CD14-positive monocyte (primary cell): ENCODE measurements at regions not wholly inside any gene's neighbourhood (a gene's known extent, or its start where the extent isn't known, plus 50 kb on each side); places are given as distances from the start of the nearest gene placed in this dataset.

ENCODE experiments used
- DNase-seq, 3 donors: peaks; one replicate each; pipeline ENCODE4 v3.0.0-alpha.2; 2011 to 2022
- H2AFZ ChIP-seq: 2 replicates; pipeline ENCODE4 v1.6.0; 2012; ENCODE audit warnings: mild to moderate bottlenecking, low read depth, low read length, inconsistent platforms; ENCODE audit not compliant: insufficient read depth, poor library complexity, severe bottlenecking
- H3K27ac ChIP-seq, 2 donors: 1 replicate in 1 of 2; 2 replicates in 1 of 2; pipeline ENCODE4 v1.5.1; 2012 to 2013; ENCODE audit warnings: low read length in 2 of 2, control low read depth in 1 of 2, inconsistent platforms in 1 of 2, low read depth in 1 of 2, mild to moderate bottlenecking in 1 of 2
- H3K27me3 ChIP-seq, 2 donors: one replicate each; pipeline versions ENCODE4 v1.6.0 to v1.6.1; 2011 to 2013; ENCODE audit warnings: low read length in 2 of 2; ENCODE audit not compliant: control insufficient read depth in 2 of 2, insufficient read depth in 2 of 2
- H3K36me3 ChIP-seq, 2 donors: replicated peaks in 1 of 2; 1 replicate in 1 of 2; 2 replicates in 1 of 2; pipeline versions ENCODE4 v1.5.1 to v1.6.1; 2012 to 2013; ENCODE audit warnings: low read length in 2 of 2, control low read depth in 1 of 2, inconsistent platforms in 1 of 2, mild to moderate bottlenecking in 1 of 2; ENCODE audit not compliant: insufficient read depth in 2 of 2, control insufficient read depth in 1 of 2
- H3K4me1 ChIP-seq, 2 donors: 1 replicate in 1 of 2; 2 replicates in 1 of 2; pipeline versions ENCODE4 v1.5.1 to v1.6.1; 2012 to 2013; ENCODE audit warnings: low read length in 2 of 2, control low read depth in 1 of 2, inconsistent platforms in 1 of 2, mild to moderate bottlenecking in 1 of 2, moderate library complexity in 1 of 2; ENCODE audit not compliant: insufficient read depth in 2 of 2, control insufficient read depth in 1 of 2
- H3K4me2 ChIP-seq: replicated peaks from 2 replicates; pipeline ENCODE3; 2012; ENCODE audit warnings: low read length, moderate library complexity, mild to moderate bottlenecking; ENCODE audit not compliant: poor library complexity, severe bottlenecking; ENCODE audit errors: extremely low read depth
- H3K4me3 ChIP-seq, 3 experiments: fragments of 200-600 bp in 1 of 3; sonication (generic) in 1 of 3; replicated peaks in 1 of 3; 1 replicate in 2 of 3; 2 replicates in 1 of 3; pipeline ENCODE4 v1.5.1; 2011 to 2013; ENCODE audit warnings: low read length in 3 of 3, mild to moderate bottlenecking in 3 of 3, control low read depth in 2 of 3, low read depth in 2 of 3, inconsistent platforms in 1 of 3, moderate library complexity in 1 of 3
- H3K79me2 ChIP-seq: 2 replicates; pipeline ENCODE4 v1.6.0; 2012; ENCODE audit warnings: mild to moderate bottlenecking, control low read depth, inconsistent platforms, low read length, moderate library complexity; ENCODE audit not compliant: insufficient read depth
- H3K9ac ChIP-seq: 2 replicates; pipeline ENCODE4 v1.6.0; 2017; ENCODE audit warnings: low read length, mild to moderate bottlenecking; ENCODE audit not compliant: insufficient read depth, poor library complexity, severe bottlenecking
- H3K9me3 ChIP-seq, 2 donors: replicated peaks in 1 of 2; 1 replicate in 1 of 2; 2 replicates in 1 of 2; pipeline versions ENCODE4 v1.5.1 to v1.6.1; 2012 to 2013; ENCODE audit warnings: low read length in 2 of 2, control low read depth in 1 of 2; ENCODE audit not compliant: control insufficient read depth in 1 of 2, insufficient read depth in 1 of 2
- H4K20me1 ChIP-seq: 2 replicates; pipeline ENCODE4 v1.6.0; 2012; ENCODE audit warnings: mild to moderate bottlenecking, low read length, control low read depth, moderate library complexity; ENCODE audit not compliant: insufficient read depth
- H3K27ac Mint-ChIP-seq, 7 donors: one replicate each; pipeline ENCODE4 v1.8.0; 2020; ENCODE audit warnings: mild to moderate bottlenecking in 7 of 7, mixed read lengths in 7 of 7, moderate library complexity in 6 of 7, inconsistent platforms in 2 of 7
- H3K27me3 Mint-ChIP-seq, 3 donors: one replicate each; pipeline ENCODE4 v1.8.0; 2021 to 2022; ENCODE audit warnings: low read depth in 3 of 3, mild to moderate bottlenecking in 3 of 3, mixed read lengths in 3 of 3, moderate library complexity in 3 of 3, inconsistent platforms in 1 of 3
- H3K36me3 Mint-ChIP-seq, 2 donors: one replicate each; pipeline ENCODE4 v1.8.0; 2020; ENCODE audit warnings: mixed read lengths in 2 of 2, inconsistent platforms in 1 of 2, mild to moderate bottlenecking in 1 of 2
- H3K4me1 Mint-ChIP-seq: one replicate; pipeline ENCODE4 v1.8.0; 2020; ENCODE audit warnings: mild to moderate bottlenecking, mixed read lengths
- H3K4me3 Mint-ChIP-seq, 2 donors: one replicate each; pipeline ENCODE4 v1.8.0; 2020; ENCODE audit warnings: mild to moderate bottlenecking in 2 of 2, mixed read lengths in 2 of 2, moderate library complexity in 1 of 2
- H3K9me3 Mint-ChIP-seq, 7 donors: one replicate each; pipeline ENCODE4 v1.8.0; 2020 to 2022; ENCODE audit warnings: mixed read lengths in 7 of 7, mild to moderate bottlenecking in 6 of 7, moderate library complexity in 6 of 7, inconsistent platforms in 2 of 7
- CTCF ChIP-seq: fragments of 200-600 bp; IDR thresholded peaks from one replicate; pipeline ENCODE4 v1.8.0; 2022; ENCODE audit warnings: antibody characterized with exemption, mild to moderate bottlenecking
- WGBS: methylation state at CpG from one replicate; pipeline ENCODE4 v1.1.5; 2013; ENCODE audit warnings: missing lambda C conversion rate; ENCODE audit not compliant: insufficient coverage; 5-methylcytosine and 5-hydroxymethylcytosine counted together
- intact Hi-C, 2 donors: fragments of 100-400 bp; cut with micrococcal nuclease; formaldehyde crosslinking; loops; one replicate each; pipeline versions ENCODE4 v1.15.0 to v1.15.1; 2023

- Mint-ChIP-seq H3K9me3 (peaks cover 0 to 5% (median 0%) of the 10 kb centered on the region in 7 donors), H3K27me3 (peaks cover 0 to 2% (median 1%) of the 10 kb centered on the region in 3 donors), H3K36me3 (no peaks in the 10 kb centered on the region), H3K4me1 (peaks cover 6% of the 10 kb centered on the region), H3K27ac (no peak overlapping the region), H3K4me3 (peak overlapping the region in 1 of 2 donors; percentile 9)
- 14% methylated on average over 1 of the region's 3 CpGs for WGBS
- no peak overlapping the region for H3K4me3 ChIP-seq
- DNase-seq = peak in 1 of 3 donors; percentile 3
- H4K20me1 ChIP-seq = no peaks in the 10 kb centered on the region
- H3K36me3 ChIP-seq = no peaks in the 10 kb centered on the region
- H3K4me2 ChIP-seq = no peak overlapping the region
- no peak overlapping the region for H3K9ac ChIP-seq
- H3K9me3 ChIP-seq = no peaks in the 10 kb centered on the region
- H3K79me2 ChIP-seq = no peaks in the 10 kb centered on the region
- TF ChIP-seq CTCF = no peak
- no peak overlapping the region for H2AFZ ChIP-seq
- no peaks in the 10 kb centered on the region for H3K27me3 ChIP-seq
- intact Hi-C loops = no loop called here
- no peak overlapping the region for H3K27ac ChIP-seq
- H3K4me1 ChIP-seq = no peaks in the 10 kb centered on the region
Measured at GRCh38 chr9:7298123-7298522, 501.5 kb downstream of the DMAC1 start.

- no peak overlapping the region for H3K27ac ChIP-seq
- no peak overlapping the region for H3K9ac ChIP-seq
Measured at GRCh38 chr9:7297521-7297920, 502.1 kb downstream of the DMAC1 start.

More at GRCh38 chr9:7297521-7297920, 502.1 kb downstream of the DMAC1 start:
- Mint-ChIP-seq H3K9me3 (peaks cover 0 to 5% (median 0%) of the 10 kb centered on the region in 7 donors), H3K27ac (no peak overlapping the region), H3K4me3 (no peak overlapping the region), H3K4me1 (peaks cover 6% of the 10 kb centered on the region), H3K27me3 (peaks cover 0 to 2% (median 1%) of the 10 kb centered on the region in 3 donors), H3K36me3 (no peaks in the 10 kb centered on the region)
- Histone ChIP-seq H3K27me3 (no peaks in the 10 kb centered on the region), H3K9me3 (no peaks in the 10 kb centered on the region), H3K4me3 (no peak overlapping the region), H3K4me1 (no peaks in the 10 kb centered on the region), H3K4me2 (no peak overlapping the region), H2AFZ (no peak overlapping the region), H4K20me1 (no peaks in the 10 kb centered on the region), H3K36me3 (no peaks in the 10 kb centered on the region), H3K79me2 (no peaks in the 10 kb centered on the region)
- no peak for DNase-seq
- intact Hi-C loops = no loop called here
- WGBS = 83% methylated on average over 1 of the region's 1 CpG
- no peak for TF ChIP-seq CTCF
